GM23248 (cell line): ENCODE measurements at regions not wholly inside any gene's neighbourhood (a gene's known extent, or its start where the extent isn't known, plus 50 kb on each side); places are given as distances from the start of the nearest gene placed in this dataset.

ENCODE experiments used
- EZH2 ChIP-seq: fragments of 200-600 bp; sonication (generic); IDR thresholded peaks from 2 replicates; pipeline ENCODE4 v1.6.1; 2018; ENCODE audit warnings: antibody characterized with exemption, mild to moderate bottlenecking; ENCODE audit not compliant: insufficient read depth, poor library complexity, severe bottlenecking
- EZH2phosphoT487 ChIP-seq: fragments of 200-600 bp; sonication (generic); IDR thresholded peaks from 2 replicates; pipeline ENCODE4 v1.6.1; 2018; ENCODE audit warnings: antibody characterized with exemption, moderate library complexity, mild to moderate bottlenecking, low read depth; ENCODE audit not compliant: insufficient read depth

- TF ChIP-seq EZH2phosphoT487 (no peak), EZH2 (no peak)
These were observed 251.0 kb downstream of the NDUFA10 start for GRCh38 chr2:239774142-239774462.
